ENCODE measurements at regions not wholly inside any gene's neighbourhood (a gene's known extent, or its start where the extent isn't known, plus 50 kb on each side); places are given as distances from the start of the nearest gene placed in this dataset.

DNA sequence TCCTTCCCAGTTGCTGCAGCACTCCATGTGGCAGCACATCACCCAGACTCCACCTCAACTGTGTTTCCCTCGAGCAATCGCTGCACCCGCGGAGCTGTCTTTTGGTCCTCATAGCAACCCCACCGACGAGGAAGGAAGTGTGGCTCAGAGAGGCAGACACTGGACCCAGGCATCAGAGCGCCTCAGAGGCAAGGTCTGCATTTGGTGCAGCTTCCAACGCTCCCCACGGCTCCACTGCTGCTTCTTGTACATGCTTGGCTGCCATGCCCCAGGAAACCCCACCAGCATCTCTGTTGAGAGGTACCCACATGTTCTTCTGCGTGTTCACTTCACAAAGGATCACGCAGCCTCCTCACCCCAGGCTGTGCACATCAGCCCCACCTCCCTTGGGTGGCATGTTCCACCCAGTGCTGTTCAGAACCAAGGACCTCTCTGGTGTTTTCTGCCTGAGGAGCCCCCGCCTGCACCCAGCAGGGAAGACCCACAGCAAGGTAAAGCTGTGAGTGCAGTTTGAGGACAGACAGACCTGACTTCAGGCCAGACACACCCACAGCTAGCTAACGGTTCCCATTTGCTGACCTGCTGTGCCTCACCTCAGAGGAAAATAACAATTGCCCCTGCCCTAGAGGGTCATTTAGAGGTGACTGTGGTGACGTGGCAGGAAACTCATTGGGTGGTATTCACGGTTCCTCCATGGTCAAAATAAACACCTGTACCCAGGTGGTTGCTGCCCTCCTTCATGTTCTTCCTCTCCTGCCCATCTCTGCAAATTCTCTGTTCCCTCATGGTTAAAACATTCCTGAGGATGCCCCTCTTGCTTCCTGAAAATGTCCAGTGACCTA is 326.3 kb upstream of the MYT1L start:
- Histone ChIP-seq H3K4me1 (peaks cover 0 to 7% (median 0%) of the 10 kb centered on the region in 4 donors), H3K27ac (no peak overlapping the region), H3K4me3 (no peak overlapping the region), H3K36me3 (no peaks in the 10 kb centered on the region), H3K27me3 (no peaks in the 10 kb centered on the region), H3K9me3 (no peaks in the 10 kb centered on the region)
- no peak for TF ChIP-seq EP300 (IDR thresholded peaks at IDR 0.05)
- no peak for TF ChIP-seq POLR2AphosphoS5 (IDR thresholded peaks at IDR 0.05)
- TF ChIP-seq, protein P1, sequence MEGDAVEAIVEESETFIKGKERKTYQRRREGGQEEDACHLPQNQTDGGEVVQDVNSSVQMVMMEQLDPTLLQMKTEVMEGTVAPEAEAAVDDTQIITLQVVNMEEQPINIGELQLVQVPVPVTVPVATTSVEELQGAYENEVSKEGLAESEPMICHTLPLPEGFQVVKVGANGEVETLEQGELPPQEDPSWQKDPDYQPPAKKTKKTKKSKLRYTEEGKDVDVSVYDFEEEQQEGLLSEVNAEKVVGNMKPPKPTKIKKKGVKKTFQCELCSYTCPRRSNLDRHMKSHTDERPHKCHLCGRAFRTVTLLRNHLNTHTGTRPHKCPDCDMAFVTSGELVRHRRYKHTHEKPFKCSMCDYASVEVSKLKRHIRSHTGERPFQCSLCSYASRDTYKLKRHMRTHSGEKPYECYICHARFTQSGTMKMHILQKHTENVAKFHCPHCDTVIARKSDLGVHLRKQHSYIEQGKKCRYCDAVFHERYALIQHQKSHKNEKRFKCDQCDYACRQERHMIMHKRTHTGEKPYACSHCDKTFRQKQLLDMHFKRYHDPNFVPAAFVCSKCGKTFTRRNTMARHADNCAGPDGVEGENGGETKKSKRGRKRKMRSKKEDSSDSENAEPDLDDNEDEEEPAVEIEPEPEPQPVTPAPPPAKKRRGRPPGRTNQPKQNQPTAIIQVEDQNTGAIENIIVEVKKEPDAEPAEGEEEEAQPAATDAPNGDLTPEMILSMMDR (IDR thresholded peaks at IDR 0.05) = no peak
- TF ChIP-seq POLR2A (IDR thresholded peaks at IDR 0.05) = no peak
- ATAC-seq (ENCODE audit: low FRiP score in 2 of 2) = no peak
- DNase-seq = no peak
- WGBS, 2 donors = 72 to 75% methylated on average over 14 to 15 of the region's 15 CpGs

DNA sequence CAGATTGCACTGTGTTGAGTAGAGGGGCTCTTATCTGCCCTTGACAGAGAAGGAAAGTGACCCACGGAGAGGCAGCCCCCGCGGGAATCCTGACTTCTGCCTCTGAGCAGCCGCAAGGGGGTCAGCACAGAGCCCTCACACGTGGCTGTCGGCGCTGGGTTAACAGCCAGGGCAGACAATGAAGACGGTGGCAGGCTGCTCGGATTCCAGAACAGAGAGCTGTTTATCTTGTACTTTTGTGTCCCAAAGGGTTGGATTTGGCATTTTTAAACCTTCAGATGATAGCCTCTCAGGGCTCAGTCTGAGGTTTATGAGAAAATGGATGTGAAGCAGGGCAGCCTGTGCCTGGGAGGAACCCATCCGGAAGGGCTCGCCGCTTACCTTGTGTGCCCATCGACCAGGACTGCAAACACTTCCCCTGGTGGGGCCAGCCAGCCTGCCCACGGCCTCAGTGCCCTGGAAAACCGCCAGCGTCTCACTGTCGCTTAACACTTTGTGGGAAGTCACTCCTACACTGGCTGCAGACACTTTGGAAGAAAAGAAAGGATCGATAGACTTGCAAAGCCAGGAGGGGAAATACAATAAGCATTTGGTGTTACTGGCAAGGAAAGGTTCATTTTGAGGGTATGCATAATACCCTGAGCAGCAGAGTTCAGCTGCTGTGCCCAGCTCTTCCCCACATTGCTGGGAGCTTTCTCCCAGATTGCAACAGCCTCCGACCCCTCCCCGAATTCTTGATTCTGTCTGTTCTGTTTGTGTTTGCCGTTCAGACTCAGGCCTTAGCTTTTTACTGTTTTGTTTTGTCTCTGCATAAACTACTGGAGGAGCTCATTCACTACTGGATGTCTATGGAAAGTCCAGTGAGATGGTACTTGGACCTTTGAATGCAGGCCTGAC is 325.3 kb upstream of the MYT1L start:
- Histone ChIP-seq H3K36me3 (no peaks in the 10 kb centered on the region), H3K4me3 (no peak overlapping the region), H3K4me1 (peaks cover 0 to 7% (median 0%) of the 10 kb centered on the region in 4 donors), H3K27me3 (no peaks in the 10 kb centered on the region), H3K9me3 (no peaks in the 10 kb centered on the region), H3K27ac (no peak overlapping the region)
- TF ChIP-seq, protein P1 (IDR thresholded peaks at IDR 0.05) = no peak
- TF ChIP-seq EP300 (IDR thresholded peaks at IDR 0.05) (no peak), POLR2A (IDR thresholded peaks at IDR 0.05) (no peak), POLR2AphosphoS5 (IDR thresholded peaks at IDR 0.05) (no peak)
- DNase-seq = peak in 1 of 2 donors; percentile 44
- WGBS, 2 donors = 13 to 28% methylated on average over 19 to 21 of the region's 21 CpGs
- ATAC-seq (ENCODE audit: low FRiP score in 2 of 2) = no peak

DNA sequence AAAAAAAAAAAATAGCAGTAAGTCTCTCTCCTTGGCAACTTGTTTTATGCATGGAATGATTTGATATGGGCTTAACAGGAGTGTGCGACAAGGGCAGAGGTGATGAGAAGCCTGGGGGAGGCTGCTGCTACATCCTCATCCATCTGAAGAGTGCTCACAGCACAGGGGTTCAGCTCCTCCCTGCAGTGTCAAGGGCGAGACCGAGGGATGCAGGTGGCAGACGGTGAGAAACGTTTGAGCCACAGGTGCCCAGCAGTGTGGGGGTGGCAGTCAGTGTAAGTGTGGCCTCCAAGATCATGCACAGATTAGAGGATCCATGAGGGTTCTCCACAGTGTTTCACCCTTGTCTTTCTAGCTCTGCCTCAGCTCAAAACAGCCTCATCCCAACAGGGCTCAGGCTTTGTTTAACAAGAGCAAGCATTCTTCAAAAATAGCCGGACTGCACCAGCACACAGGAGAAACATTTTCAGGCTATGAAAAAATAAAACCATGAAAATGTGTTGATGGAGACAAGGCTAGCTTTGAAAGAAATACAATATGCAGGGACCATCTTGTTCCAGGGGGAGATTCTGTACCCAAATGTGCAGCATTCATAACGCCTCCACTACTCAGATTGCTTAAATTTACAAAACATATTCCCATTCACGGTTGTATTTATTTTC is 324.5 kb upstream of the MYT1L start:
- no peaks in the 10 kb centered on the region for H3K9me3 ChIP-seq
- ATAC-seq (ENCODE audit: low FRiP score in 2 of 2) (no peak), DNase-seq (no peak)
- H3K27ac ChIP-seq = no peak overlapping the region
- TF ChIP-seq EP300 (IDR thresholded peaks at IDR 0.05) = no peak
- TF ChIP-seq POLR2A (IDR thresholded peaks at IDR 0.05) = no peak
- TF ChIP-seq, protein P1 (IDR thresholded peaks at IDR 0.05) = no peak
- TF ChIP-seq POLR2AphosphoS5 (IDR thresholded peaks at IDR 0.05) = no peak
- WGBS, 2 donors = 42 to 55% methylated on average over 8 of the region's 8 CpGs
- peaks cover 0 to 7% (median 0%) of the 10 kb centered on the region in 4 donors for H3K4me1 ChIP-seq
- no peaks in the 10 kb centered on the region for H3K36me3 ChIP-seq
- H3K4me3 ChIP-seq = no peak overlapping the region
- H3K27me3 ChIP-seq = no peaks in the 10 kb centered on the region

DNA sequence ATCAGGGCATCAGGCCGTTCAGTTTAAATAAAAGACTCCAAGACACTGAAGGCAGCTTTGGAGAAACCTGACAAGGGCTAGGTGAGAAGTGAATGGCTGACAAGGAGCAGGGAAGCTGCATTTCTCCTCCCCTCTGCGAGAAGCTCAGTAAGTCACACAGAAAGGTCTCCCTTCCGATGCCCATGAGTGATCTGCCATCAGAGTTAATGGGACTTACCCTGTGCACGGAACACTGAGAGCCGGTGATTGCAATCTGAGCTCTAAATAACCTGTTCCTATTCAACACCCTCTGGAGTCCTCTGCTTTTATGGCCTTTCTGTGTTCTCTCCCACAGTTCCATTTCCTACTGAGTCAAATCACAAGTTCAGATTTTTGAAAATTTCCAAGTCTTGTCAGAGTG is 322.2 kb upstream of the MYT1L start:
- Histone ChIP-seq H3K4me1 (peaks cover 0 to 7% (median 0%) of the 10 kb centered on the region in 4 donors), H3K27me3 (no peaks in the 10 kb centered on the region), H3K27ac (no peak overlapping the region), H3K9me3 (no peaks in the 10 kb centered on the region), H3K36me3 (no peaks in the 10 kb centered on the region), H3K4me3 (no peak overlapping the region)
- no peak for ATAC-seq (ENCODE audit: low FRiP score in 2 of 2)
- TF ChIP-seq EP300 (IDR thresholded peaks at IDR 0.05) (no peak), POLR2A (IDR thresholded peaks at IDR 0.05) (no peak), POLR2AphosphoS5 (IDR thresholded peaks at IDR 0.05) (no peak)
- TF ChIP-seq, protein P1 (IDR thresholded peaks at IDR 0.05) = no peak
- DNase-seq = no peak
- WGBS, 2 donors = 66 to 72% methylated on average over 5 of the region's 5 CpGs
